Neuronal stem cell (in vitro differentiated cells): ENCODE measurements at regions not wholly inside any gene's neighbourhood (a gene's known extent, or its start where the extent isn't known, plus 50 kb on each side); places are given as distances from the start of the nearest gene placed in this dataset.

Source experiments
- DNase-seq: peaks from one replicate; pipeline ENCODE4 v3.0.0-alpha.2; 2013; ENCODE audit warnings: low spot score
- H2AFZ ChIP-seq: one replicate; pipeline ENCODE4 v1.6.1; 2013; ENCODE audit warnings: mild to moderate bottlenecking, low read length, inconsistent platforms
- H2AK5ac ChIP-seq: 2 replicates; pipeline ENCODE4 v1.6.1; 2013; ENCODE audit warnings: low read depth, mild to moderate bottlenecking, inconsistent platforms, low read length, moderate library complexity, mixed read lengths
- H2BK120ac ChIP-seq: 2 replicates; pipeline ENCODE4 v1.6.1; 2013; ENCODE audit warnings: low read depth, mild to moderate bottlenecking, inconsistent platforms, low read length, moderate library complexity, mixed read lengths
- H2BK12ac ChIP-seq: one replicate; pipeline ENCODE4 v1.6.1; 2013; ENCODE audit warnings: low read length, inconsistent platforms
- H2BK15ac ChIP-seq: 2 replicates; pipeline ENCODE4 v1.6.1; 2013; ENCODE audit warnings: mild to moderate bottlenecking, low read length, inconsistent platforms, mixed read lengths
- H2BK5ac ChIP-seq: one replicate; pipeline ENCODE4 v1.6.1; 2013; ENCODE audit warnings: inconsistent platforms, mild to moderate bottlenecking, low read length, moderate library complexity
- H3K14ac ChIP-seq: one replicate; pipeline ENCODE4 v1.6.1; 2013; ENCODE audit warnings: low read length, inconsistent platforms
- H3K18ac ChIP-seq: 2 replicates; pipeline ENCODE4 v1.6.1; 2013; ENCODE audit warnings: low read length, inconsistent platforms
- H3K23ac ChIP-seq: 2 replicates; pipeline ENCODE4 v1.6.1; 2013; ENCODE audit warnings: low read depth, mild to moderate bottlenecking, mixed read lengths, low read length, inconsistent platforms; ENCODE audit not compliant: poor library complexity
- H3K27ac ChIP-seq: replicated peaks from 3 replicates; pipeline ENCODE4 v1.5.1; 2013; ENCODE audit warnings: low read length, inconsistent platforms
- H3K27me3 ChIP-seq, 3 experiments: 2 replicates each; pipeline ENCODE4 v1.6.1; 2013; ENCODE audit warnings: low read length in 3 of 3, mild to moderate bottlenecking in 2 of 3, inconsistent platforms in 1 of 3, low read depth in 1 of 3, mixed read lengths in 1 of 3, moderate library complexity in 1 of 3; ENCODE audit not compliant: control insufficient read depth in 3 of 3, insufficient read depth in 3 of 3
- H3K36me3 ChIP-seq, 2 donors: replicated peaks in 1 of 2; 2 replicates each; pipeline ENCODE4 v1.6.1; 2013; ENCODE audit warnings: low read length in 2 of 2; ENCODE audit not compliant: control insufficient read depth in 2 of 2, insufficient read depth in 2 of 2
- H3K4ac ChIP-seq: 2 replicates; pipeline ENCODE4 v1.6.1; 2013; ENCODE audit warnings: inconsistent platforms, mild to moderate bottlenecking, low read length, moderate library complexity
- H3K4me1 ChIP-seq, 2 donors: 1 replicate in 1 of 2; 2 replicates in 1 of 2; pipeline ENCODE4 v1.6.1; 2013; ENCODE audit warnings: low read length in 2 of 2, low read depth in 1 of 2; ENCODE audit not compliant: control insufficient read depth in 2 of 2, insufficient read depth in 1 of 2
- H3K4me2 ChIP-seq: one replicate; pipeline ENCODE4 v1.6.1; 2013; ENCODE audit warnings: mild to moderate bottlenecking, low read length, inconsistent platforms; ENCODE audit not compliant: insufficient read depth, poor library complexity, severe bottlenecking
- H3K4me3 ChIP-seq, 2 donors: 2 replicates each; pipeline ENCODE4 v1.5.1; 2013; ENCODE audit warnings: low read length in 2 of 2, mild to moderate bottlenecking in 2 of 2, inconsistent platforms in 1 of 2, moderate library complexity in 1 of 2
- H3K79me1 ChIP-seq: one replicate; pipeline ENCODE4 v1.6.1; 2013; ENCODE audit warnings: low read depth, mild to moderate bottlenecking, inconsistent platforms, low read length, moderate library complexity
- H3K9ac ChIP-seq: one replicate; pipeline ENCODE4 v1.6.1; 2013; ENCODE audit warnings: mild to moderate bottlenecking, low read depth, low read length, inconsistent platforms; ENCODE audit not compliant: poor library complexity
- H3K9me3 ChIP-seq, 2 donors: replicated peaks in 1 of 2; 2 replicates each; pipeline versions ENCODE3 to v1.6.1; 2013; ENCODE audit warnings: low read length in 2 of 2, mild to moderate bottlenecking in 2 of 2, inconsistent platforms in 1 of 2, low read depth in 1 of 2, mixed read lengths in 1 of 2, moderate library complexity in 1 of 2; ENCODE audit not compliant: control insufficient read depth in 2 of 2, insufficient read depth in 1 of 2
- H4K8ac ChIP-seq: one replicate; pipeline ENCODE4 v1.6.1; 2013; ENCODE audit warnings: low read depth, mild to moderate bottlenecking, inconsistent platforms, low read length, moderate library complexity
- H4K91ac ChIP-seq: one replicate; pipeline ENCODE4 v1.6.1; 2013; ENCODE audit warnings: low read length, low read depth, mild to moderate bottlenecking, inconsistent platforms; ENCODE audit not compliant: poor library complexity
- WGBS, 2 donors: extraction: QIAGEN DNeasy Blood & Tissue Kit; methylation state at CpG; one replicate each; pipeline ENCODE4 v1.1.7; 2013; ENCODE audit warnings: missing lambda C conversion rate in 2 of 2, mixed read lengths in 1 of 2; ENCODE audit not compliant: insufficient read length in 2 of 2, insufficient replicate concordance in 1 of 2; ENCODE audit errors: extremely low coverage in 2 of 2; 5-methylcytosine and 5-hydroxymethylcytosine counted together

DNA sequence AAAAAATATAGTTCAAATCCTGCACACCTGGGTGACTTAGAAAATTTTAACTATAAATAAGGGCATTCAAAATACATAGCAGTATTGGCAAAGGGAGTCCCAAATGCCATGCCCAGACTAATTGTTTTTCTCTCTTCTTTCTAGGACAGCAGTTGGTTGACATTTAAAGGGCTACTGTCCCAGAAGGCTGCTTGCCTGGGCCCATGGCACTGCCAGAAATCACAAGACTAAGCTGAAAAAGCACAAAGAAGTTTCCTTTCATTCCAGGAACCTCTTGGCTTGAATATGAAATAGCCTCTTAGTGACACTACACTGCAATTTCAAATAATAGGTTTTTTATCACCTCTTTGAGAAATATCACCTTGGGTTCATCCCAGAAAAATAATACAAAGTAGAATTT is 388.9 kb upstream of the TRPC7 start:
- Histone ChIP-seq H4K8ac (no peak overlapping the region), H4K91ac (no peak overlapping the region), H3K36me3 (no peaks in the 10 kb centered on the region)

DNA sequence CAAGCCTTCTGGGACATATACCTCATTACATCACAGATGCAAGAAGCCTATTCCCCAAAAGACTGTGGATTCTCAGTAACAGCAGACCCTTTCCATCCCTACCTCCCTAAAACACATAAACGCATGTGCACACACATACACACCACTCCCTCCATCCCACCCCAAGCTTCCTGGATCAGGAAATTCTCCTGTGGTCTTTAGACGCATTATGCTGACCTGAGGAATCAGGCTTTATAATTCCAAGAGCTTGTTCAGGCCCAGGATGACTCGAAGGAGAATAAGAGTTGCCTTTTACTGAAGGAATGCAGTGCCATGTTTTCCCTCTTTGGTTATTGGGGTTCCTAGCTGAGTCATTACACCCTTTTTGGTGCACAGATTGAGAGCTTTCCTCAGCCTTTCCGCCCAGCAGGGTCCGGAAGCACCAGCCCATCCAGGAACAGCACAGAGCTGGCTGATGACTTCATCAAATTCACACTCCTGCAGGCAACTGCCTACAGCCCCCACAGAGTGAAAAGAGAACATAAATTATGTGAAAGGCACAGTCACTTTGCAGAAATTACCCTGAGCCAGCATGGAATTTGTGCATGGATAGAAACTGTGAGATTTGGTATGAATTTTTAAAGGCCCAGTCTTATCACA is 385.0 kb upstream of the TRPC7 start:
- Histone ChIP-seq H3K4me2 (no peak overlapping the region), H3K4me1 (no peaks in the 10 kb centered on the region), H2BK5ac (no peak overlapping the region), H2BK120ac (no peak overlapping the region), H3K18ac (no peak overlapping the region), H3K4me3 (no peak overlapping the region), H2BK12ac (no peak overlapping the region), H3K36me3 (no peaks in the 10 kb centered on the region), H3K9me3 (no peaks in the 10 kb centered on the region), H3K27me3 (no peaks in the 10 kb centered on the region), H3K79me1 (no peaks in the 10 kb centered on the region), H3K14ac (no peak overlapping the region), H2AK5ac (no peak overlapping the region), H2AFZ (no peak overlapping the region), H3K9ac (no peak overlapping the region), H4K91ac (no peak overlapping the region), H2BK15ac (no peak overlapping the region), H3K27ac (no peak overlapping the region), H3K4ac (no peak overlapping the region), H4K8ac (no peak overlapping the region), H3K23ac (no peak overlapping the region)
- no CpG with 5 or more reads among the region's 5 CpGs for WGBS, 2 donors
- DNase-seq, result no peak

More for the DNA sequence above, 388.9 kb upstream of the TRPC7 start:
- H3K27me3 ChIP-seq, result no peaks in the 10 kb centered on the region
- DNase-seq, result no peak
- no peaks in the 10 kb centered on the region for H3K9me3 ChIP-seq
- H3K4ac ChIP-seq, result no peak overlapping the region
- no peak overlapping the region for H2AK5ac ChIP-seq
- no peak overlapping the region for H3K9ac ChIP-seq
- no peak overlapping the region for H2AFZ ChIP-seq
- no peak overlapping the region for H3K18ac ChIP-seq
- H3K14ac ChIP-seq, result no peak overlapping the region
- H3K4me3 ChIP-seq, result no peak overlapping the region
- H2BK120ac ChIP-seq, result no peak overlapping the region
- H3K79me1 ChIP-seq, result no peaks in the 10 kb centered on the region
- H2BK15ac ChIP-seq, result no peak overlapping the region
- no peak overlapping the region for H3K23ac ChIP-seq
- H2BK12ac ChIP-seq, result no peak overlapping the region
- H3K4me1 ChIP-seq, result no peaks in the 10 kb centered on the region
- no peak overlapping the region for H3K4me2 ChIP-seq
- H3K27ac ChIP-seq, result no peak overlapping the region
- no peak overlapping the region for H2BK5ac ChIP-seq

DNA sequence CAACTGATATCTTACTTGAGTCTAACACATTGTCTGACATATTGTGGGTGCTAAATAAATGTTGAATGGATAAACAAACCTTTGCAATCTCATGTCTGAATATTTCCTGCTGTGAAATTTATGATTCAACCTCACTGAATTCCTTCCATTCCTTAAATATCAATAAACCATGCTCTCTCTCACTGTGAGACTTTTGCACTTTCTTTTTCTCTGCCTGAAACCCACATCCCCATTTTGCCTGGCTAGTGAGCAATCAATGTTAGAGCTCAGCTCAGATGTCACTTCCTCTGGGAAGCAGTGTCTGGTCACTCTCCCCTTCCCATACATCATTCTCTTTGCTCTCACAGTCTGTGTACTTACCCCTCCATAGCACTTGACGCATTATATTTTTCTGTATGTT is 383.7 kb upstream of the TRPC7 start:
- no peaks in the 10 kb centered on the region for H3K4me1 ChIP-seq
- no peak overlapping the region for H4K91ac ChIP-seq
- no peak for DNase-seq
- H2BK5ac ChIP-seq, result no peak overlapping the region
- H3K14ac ChIP-seq, result no peak overlapping the region
- no peak overlapping the region for H4K8ac ChIP-seq
- WGBS, 2 donors, result no CpG with 5 or more reads among the region's 1 CpG
- H3K4me2 ChIP-seq, result no peak overlapping the region
- H2BK120ac ChIP-seq, result no peak overlapping the region
- no peak overlapping the region for H3K4ac ChIP-seq
- H2AK5ac ChIP-seq, result no peak overlapping the region
- no peaks in the 10 kb centered on the region for H3K79me1 ChIP-seq
- H2AFZ ChIP-seq, result no peak overlapping the region
- no peak overlapping the region for H3K18ac ChIP-seq
- H2BK12ac ChIP-seq, result no peak overlapping the region
- no peak overlapping the region for H3K9ac ChIP-seq
- no peak overlapping the region for H3K4me3 ChIP-seq
- no peaks in the 10 kb centered on the region for H3K27me3 ChIP-seq
- no peak overlapping the region for H3K27ac ChIP-seq
- H3K9me3 ChIP-seq, result no peaks in the 10 kb centered on the region
- H2BK15ac ChIP-seq, result no peak overlapping the region
- no peak overlapping the region for H3K23ac ChIP-seq
- no peaks in the 10 kb centered on the region for H3K36me3 ChIP-seq

DNA sequence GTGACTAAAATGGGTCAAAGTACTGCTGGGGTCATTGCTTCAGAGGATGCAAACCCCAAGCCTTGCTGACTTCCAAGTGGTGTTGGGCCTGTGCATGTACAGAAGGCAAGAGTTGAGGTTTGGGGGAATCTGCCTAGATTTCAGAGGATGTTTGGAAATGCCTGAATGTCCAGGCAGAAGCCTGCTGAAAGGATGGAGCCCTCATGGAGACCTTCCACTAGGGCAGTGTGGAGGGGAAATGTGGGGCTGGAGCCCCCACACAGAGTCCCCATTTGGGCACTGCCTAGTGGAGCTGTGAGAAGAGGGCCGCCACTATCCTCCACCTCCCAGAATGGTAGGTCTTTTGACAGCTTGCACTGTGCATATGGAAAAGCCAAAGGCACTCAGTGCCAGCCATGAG is 377.7 kb upstream of the TRPC7 start:
- Histone ChIP-seq H2BK15ac (no peak overlapping the region), H3K18ac (no peak overlapping the region), H2BK12ac (no peak overlapping the region), H3K4me2 (no peak overlapping the region), H3K9ac (no peak overlapping the region), H3K14ac (no peak overlapping the region), H3K4ac (no peak overlapping the region), H2AK5ac (no peak overlapping the region), H3K36me3 (no peaks in the 10 kb centered on the region), H4K8ac (no peak overlapping the region), H3K9me3 (peaks cover 0 to 8% of the 10 kb centered on the region in 2 donors), H3K4me1 (no peaks in the 10 kb centered on the region), H2AFZ (no peak overlapping the region), H3K23ac (no peak overlapping the region), H3K27me3 (no peaks in the 10 kb centered on the region), H3K27ac (no peak overlapping the region), H3K79me1 (no peaks in the 10 kb centered on the region), H3K4me3 (peak overlapping the region in 1 of 2 donors; percentile 57), H2BK5ac (no peak overlapping the region), H2BK120ac (no peak overlapping the region), H4K91ac (no peak overlapping the region)
- no peak for DNase-seq
- WGBS, 2 donors, result no CpG with 5 or more reads among the region's 1 CpG
